SK-N-MC (cell line): ENCODE measurements at regions not wholly inside any gene's neighbourhood (a gene's known extent, or its start where the extent isn't known, plus 50 kb on each side); places are given as distances from the start of the nearest gene placed in this dataset.

Experiments used
- FOXP2 ChIP-seq: optimal IDR thresholded peaks from 2 replicates; pipeline ENCODE3; 2011; ENCODE audit warnings: mild to moderate bottlenecking, moderate library complexity; ENCODE audit not compliant: insufficient read depth; ENCODE audit errors: extremely low read length, control extremely low read depth
- POLR2AphosphoS5 ChIP-seq: IDR thresholded peaks from 2 replicates; pipeline ENCODE4 v1.6.1; 2012; ENCODE audit warnings: mild to moderate bottlenecking, low read depth, low read length, borderline replicate concordance

DNA sequence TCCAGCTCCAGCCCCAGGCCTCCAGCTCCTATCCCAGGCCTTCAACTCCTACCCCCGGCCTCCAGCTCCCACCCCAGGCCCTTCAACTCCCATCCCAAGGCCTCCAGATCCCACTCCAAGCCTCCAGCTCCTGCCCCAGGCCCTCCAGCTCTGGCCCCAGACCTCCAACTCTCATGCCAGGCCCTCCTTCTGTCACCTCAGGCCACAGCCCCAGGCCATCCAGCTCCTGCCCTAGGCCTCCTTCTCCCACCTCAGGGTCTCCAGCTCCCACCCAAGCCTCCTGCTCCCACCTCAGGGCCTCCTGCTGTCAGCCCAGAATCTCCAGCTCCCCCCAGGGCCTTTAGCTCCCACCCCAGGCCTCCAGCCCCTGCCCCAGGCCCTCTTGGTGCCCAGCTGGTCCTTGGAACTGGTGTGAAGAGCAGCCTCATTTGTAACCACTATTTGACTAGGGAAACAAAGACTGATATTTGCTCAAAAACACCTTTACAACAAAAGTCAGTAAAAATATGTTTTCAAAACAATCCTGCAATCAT, 67.8 kb upstream of the SALL3 start:
- TF ChIP-seq POLR2AphosphoS5: no peak
- no peak for TF ChIP-seq FOXP2
